ENCODE measurements at regions not wholly inside any gene's neighbourhood (a gene's known extent, or its start where the extent isn't known, plus 50 kb on each side); places are given as distances from the start of the nearest gene placed in this dataset.
A peak's percentile ranks its signal among the peaks of the same experiment; 100 is the strongest.
"Not testable (repeated sequence)": the region's sequence is repeated elsewhere in the genome, so short reads cannot be mapped to it uniquely, and the experiment has no call there.

- no peak overlapping the region for H3K9ac ChIP-seq (ENCODE audit: low read depth in 1 of 2, low read length in 2 of 2)
- H3K9me3 ChIP-seq (ENCODE audit: control insufficient read depth in 1 of 2, low read length in 2 of 2), result peaks cover 0 to 7% of the 10 kb centered on the region in 2 donors
- H3K36me3 ChIP-seq (ENCODE audit: control insufficient read depth in 1 of 2, insufficient read depth in 2 of 2, low read length in 2 of 2), result no peaks in the 10 kb centered on the region
- no peaks in the 10 kb centered on the region for H3K4me1 ChIP-seq (ENCODE audit: control insufficient read depth in 1 of 2, insufficient read depth in 2 of 2, low read length in 2 of 2)
- H3K27me3 ChIP-seq (ENCODE audit: control insufficient read depth in 1 of 2, insufficient read depth in 2 of 2, low read length in 2 of 2), result no peaks in the 10 kb centered on the region
- H3K27ac ChIP-seq (ENCODE audit: low read depth, low read length), result no peak overlapping the region
- no peak overlapping the region for H3K4me3 ChIP-seq (ENCODE audit: low read depth in 1 of 2, low read length in 2 of 2)
Observed at GRCh38 chr10:35792291-35792690, 150.2 kb upstream of the FZD8 start.

GRCh38 chr10:35789996-35790395 lies 147.9 kb upstream of the FZD8 start:
- Histone ChIP-seq H3K9ac (ENCODE audit: low read depth in 1 of 2, low read length in 2 of 2) (no peak overlapping the region), H3K4me3 (ENCODE audit: low read depth in 1 of 2, low read length in 2 of 2) (no peak overlapping the region), H3K27ac (ENCODE audit: low read depth, low read length) (no peak overlapping the region), H3K27me3 (ENCODE audit: control insufficient read depth in 1 of 2, insufficient read depth in 2 of 2, low read length in 2 of 2) (no peaks in the 10 kb centered on the region), H3K36me3 (ENCODE audit: control insufficient read depth in 1 of 2, insufficient read depth in 2 of 2, low read length in 2 of 2) (no peaks in the 10 kb centered on the region), H3K9me3 (ENCODE audit: control insufficient read depth in 1 of 2, low read length in 2 of 2) (peaks cover 0 to 9% of the 10 kb centered on the region in 2 donors), H3K4me1 (ENCODE audit: control insufficient read depth in 1 of 2, insufficient read depth in 2 of 2, low read length in 2 of 2) (no peaks in the 10 kb centered on the region)

- no peak overlapping the region for H3K4me3 ChIP-seq (ENCODE audit: low read depth in 1 of 2, low read length in 2 of 2)
Observed at GRCh38 chr10:35784751-35785150, 142.7 kb upstream of the FZD8 start.

GRCh38 chr10:35783305-35783838 lies 141.3 kb upstream of the FZD8 start:
- Histone ChIP-seq H3K27ac (ENCODE audit: low read depth, low read length) (no peak overlapping the region), H3K9me3 (ENCODE audit: control insufficient read depth in 1 of 2, low read length in 2 of 2) (peaks cover 0 to 9% of the 10 kb centered on the region in 2 donors), H3K27me3 (ENCODE audit: control insufficient read depth in 1 of 2, insufficient read depth in 2 of 2, low read length in 2 of 2) (peaks cover 0 to 3% of the 10 kb centered on the region in 2 donors), H3K4me1 (ENCODE audit: control insufficient read depth in 1 of 2, insufficient read depth in 2 of 2, low read length in 2 of 2) (no peaks in the 10 kb centered on the region), H3K9ac (ENCODE audit: low read depth in 1 of 2, low read length in 2 of 2) (no peak overlapping the region), H3K36me3 (ENCODE audit: control insufficient read depth in 1 of 2, insufficient read depth in 2 of 2, low read length in 2 of 2) (no peaks in the 10 kb centered on the region), H3K4me3 (ENCODE audit: low read depth in 1 of 2, low read length in 2 of 2) (no peak overlapping the region)

More at GRCh38 chr10:35784751-35785150, 142.7 kb upstream of the FZD8 start:
- Histone ChIP-seq H3K9me3 (ENCODE audit: control insufficient read depth in 1 of 2, low read length in 2 of 2) (peaks cover 0 to 9% of the 10 kb centered on the region in 2 donors), H3K27me3 (ENCODE audit: control insufficient read depth in 1 of 2, insufficient read depth in 2 of 2, low read length in 2 of 2) (no peaks in the 10 kb centered on the region), H3K9ac (ENCODE audit: low read depth in 1 of 2, low read length in 2 of 2) (no peak overlapping the region), H3K27ac (ENCODE audit: low read depth, low read length) (no peak overlapping the region), H3K36me3 (ENCODE audit: control insufficient read depth in 1 of 2, insufficient read depth in 2 of 2, low read length in 2 of 2) (no peaks in the 10 kb centered on the region), H3K4me1 (ENCODE audit: control insufficient read depth in 1 of 2, insufficient read depth in 2 of 2, low read length in 2 of 2) (no peaks in the 10 kb centered on the region)

GRCh38 chr10:35781643-35782035 lies 139.5 kb upstream of the FZD8 start:
- Histone ChIP-seq H3K9me3 (ENCODE audit: control insufficient read depth in 1 of 2, low read length in 2 of 2) (no peaks in the 10 kb centered on the region), H3K9ac (ENCODE audit: low read depth in 1 of 2, low read length in 2 of 2) (no peak overlapping the region), H3K4me1 (ENCODE audit: control insufficient read depth in 1 of 2, insufficient read depth in 2 of 2, low read length in 2 of 2) (no peaks in the 10 kb centered on the region), H3K4me3 (ENCODE audit: low read depth in 1 of 2, low read length in 2 of 2) (no peak overlapping the region), H3K27ac (ENCODE audit: low read depth, low read length) (no peak overlapping the region), H3K27me3 (ENCODE audit: control insufficient read depth in 1 of 2, insufficient read depth in 2 of 2, low read length in 2 of 2) (peaks cover 0 to 3% of the 10 kb centered on the region in 2 donors), H3K36me3 (ENCODE audit: control insufficient read depth in 1 of 2, insufficient read depth in 2 of 2, low read length in 2 of 2) (no peaks in the 10 kb centered on the region)

GRCh38 chr10:35780970-35781642 lies 139.0 kb upstream of the FZD8 start:
- no peak overlapping the region for H3K9ac ChIP-seq (ENCODE audit: low read depth in 1 of 2, low read length in 2 of 2)
- H3K27me3 ChIP-seq (ENCODE audit: control insufficient read depth in 1 of 2, insufficient read depth in 2 of 2, low read length in 2 of 2), result peaks cover 0 to 3% of the 10 kb centered on the region in 2 donors
- no peaks in the 10 kb centered on the region for H3K36me3 ChIP-seq (ENCODE audit: control insufficient read depth in 1 of 2, insufficient read depth in 2 of 2, low read length in 2 of 2)
- H3K4me3 ChIP-seq (ENCODE audit: low read depth in 1 of 2, low read length in 2 of 2), result no peak overlapping the region
- H3K4me1 ChIP-seq (ENCODE audit: control insufficient read depth in 1 of 2, insufficient read depth in 2 of 2, low read length in 2 of 2), result no peaks in the 10 kb centered on the region
- no peaks in the 10 kb centered on the region for H3K9me3 ChIP-seq (ENCODE audit: control insufficient read depth in 1 of 2, low read length in 2 of 2)
- H3K27ac ChIP-seq (ENCODE audit: low read depth, low read length), result no peak overlapping the region

- Histone ChIP-seq H3K36me3 (ENCODE audit: control insufficient read depth in 1 of 2, insufficient read depth in 2 of 2, low read length in 2 of 2) (no peaks in the 10 kb centered on the region), H3K27ac (ENCODE audit: low read depth, low read length) (no peak overlapping the region), H3K4me3 (ENCODE audit: low read depth in 1 of 2, low read length in 2 of 2) (no peak overlapping the region), H3K27me3 (ENCODE audit: control insufficient read depth in 1 of 2, insufficient read depth in 2 of 2, low read length in 2 of 2) (peaks cover 0 to 3% of the 10 kb centered on the region in 2 donors), H3K9ac (ENCODE audit: low read depth in 1 of 2, low read length in 2 of 2) (no peak overlapping the region), H3K4me1 (ENCODE audit: control insufficient read depth in 1 of 2, insufficient read depth in 2 of 2, low read length in 2 of 2) (no peaks in the 10 kb centered on the region), H3K9me3 (ENCODE audit: control insufficient read depth in 1 of 2, low read length in 2 of 2) (no peaks in the 10 kb centered on the region)
Observed at GRCh38 chr10:35778306-35778705, 136.2 kb upstream of the FZD8 start.

- not testable (repeated sequence) for H3K4me3 ChIP-seq (ENCODE audit: low read depth in 1 of 2, low read length in 2 of 2); H3K27ac ChIP-seq (ENCODE audit: low read depth, low read length)
Observed at GRCh38 chr10:35776557-35776956, 134.5 kb upstream of the FZD8 start.

GRCh38 chr10:35774109-35774508 lies 132.0 kb upstream of the FZD8 start:
- Histone ChIP-seq H3K27ac (ENCODE audit: low read depth, low read length) (no peak overlapping the region), H3K9me3 (ENCODE audit: control insufficient read depth in 1 of 2, low read length in 2 of 2) (no peaks in the 10 kb centered on the region), H3K4me1 (ENCODE audit: control insufficient read depth in 1 of 2, insufficient read depth in 2 of 2, low read length in 2 of 2) (peaks cover 0 to 15% of the 10 kb centered on the region in 2 donors), H3K9ac (ENCODE audit: low read depth in 1 of 2, low read length in 2 of 2) (no peak overlapping the region), H3K4me3 (ENCODE audit: low read depth in 1 of 2, low read length in 2 of 2) (no peak overlapping the region), H3K36me3 (ENCODE audit: control insufficient read depth in 1 of 2, insufficient read depth in 2 of 2, low read length in 2 of 2) (no peaks in the 10 kb centered on the region), H3K27me3 (ENCODE audit: control insufficient read depth in 1 of 2, insufficient read depth in 2 of 2, low read length in 2 of 2) (peaks cover 0 to under 1% of the 10 kb centered on the region in 2 donors)

More at GRCh38 chr10:35776557-35776956, 134.5 kb upstream of the FZD8 start:
- not testable (repeated sequence) for H3K9ac ChIP-seq (ENCODE audit: low read depth in 1 of 2, low read length in 2 of 2); H3K9me3 ChIP-seq (ENCODE audit: control insufficient read depth in 1 of 2, low read length in 2 of 2); H3K4me1 ChIP-seq (ENCODE audit: control insufficient read depth in 1 of 2, insufficient read depth in 2 of 2, low read length in 2 of 2); H3K36me3 ChIP-seq (ENCODE audit: control insufficient read depth in 1 of 2, insufficient read depth in 2 of 2, low read length in 2 of 2); H3K27me3 ChIP-seq (ENCODE audit: control insufficient read depth in 1 of 2, insufficient read depth in 2 of 2, low read length in 2 of 2)

GRCh38 chr10:35770817-35771355 lies 128.8 kb upstream of the FZD8 start:
- peaks cover 0 to 24% of the 10 kb centered on the region in 2 donors for H3K4me1 ChIP-seq (ENCODE audit: control insufficient read depth in 1 of 2, insufficient read depth in 2 of 2, low read length in 2 of 2)
- no peaks in the 10 kb centered on the region for H3K27me3 ChIP-seq (ENCODE audit: control insufficient read depth in 1 of 2, insufficient read depth in 2 of 2, low read length in 2 of 2)
- no peak overlapping the region for H3K9ac ChIP-seq (ENCODE audit: low read depth in 1 of 2, low read length in 2 of 2)
- H3K9me3 ChIP-seq (ENCODE audit: control insufficient read depth in 1 of 2, low read length in 2 of 2), result no peaks in the 10 kb centered on the region
- peak overlapping the region in 1 of 2 donors; percentile 38 for H3K4me3 ChIP-seq (ENCODE audit: low read depth in 1 of 2, low read length in 2 of 2)
- H3K27ac ChIP-seq (ENCODE audit: low read depth, low read length), result no peak overlapping the region
- H3K36me3 ChIP-seq (ENCODE audit: control insufficient read depth in 1 of 2, insufficient read depth in 2 of 2, low read length in 2 of 2), result no peaks in the 10 kb centered on the region
